HG03159 (cell line): ENCODE measurements at regions not wholly inside any gene's neighbourhood (a gene's known extent, or its start where the extent isn't known, plus 50 kb on each side); places are given as distances from the start of the nearest gene placed in this dataset.

Experiments used
- ATAC-seq: cut with Tn5 transposase; IDR thresholded peaks from one replicate; pipeline ENCODE4 v1.9.1; 2021; ENCODE audit warnings: mild to moderate bottlenecking, moderate library complexity; ENCODE audit not compliant: unreplicated experiment

- no peak for ATAC-seq
Measured at GRCh38 chr18:26745288-26746181, 120.0 kb downstream of the AQP4 start.

GRCh38 chr18:26741758-26742157 is 123.7 kb downstream of the AQP4 start:
- no peak for ATAC-seq

GRCh38 chr18:26741048-26741447 is 124.5 kb downstream of the AQP4 start:
- no peak for ATAC-seq

GRCh38 chr18:26740396-26740795 is 125.1 kb downstream of the AQP4 start:
- ATAC-seq = no peak

- no peak for ATAC-seq
Measured at GRCh38 chr18:26738706-26739105, 126.8 kb downstream of the AQP4 start.

GRCh38 chr18:26736301-26736700 is 129.2 kb downstream of the AQP4 start:
- no peak for ATAC-seq

GRCh38 chr18:26734760-26735159 is 130.7 kb downstream of the AQP4 start:
- ATAC-seq = no peak

GRCh38 chr18:26729449-26729848 is 136.1 kb downstream of the AQP4 start:
- ATAC-seq = no peak

GRCh38 chr18:26729008-26729407 is 136.5 kb downstream of the AQP4 start:
- no peak for ATAC-seq

GRCh38 chr18:26723981-26724380 is 141.5 kb downstream of the AQP4 start:
- ATAC-seq = no peak

GRCh38 chr18:26722565-26722931 is 143.0 kb downstream of the AQP4 start:
- no peak for ATAC-seq

- no peak for ATAC-seq
Measured at GRCh38 chr18:26721854-26722564, 143.5 kb downstream of the AQP4 start.

- ATAC-seq = no peak
Measured at GRCh38 chr18:26719896-26720295, 145.6 kb downstream of the AQP4 start.

GRCh38 chr18:26717123-26717719 is 148.3 kb downstream of the AQP4 start:
- no peak for ATAC-seq

GRCh38 chr18:26714739-26715138 is 150.8 kb downstream of the AQP4 start:
- ATAC-seq = no peak

GRCh38 chr18:26711756-26712155 is 153.8 kb downstream of the AQP4 start:
- no peak for ATAC-seq

- ATAC-seq = peak; percentile 83
Measured at GRCh38 chr18:26710470-26711096, 154.9 kb downstream of the AQP4 start.

GRCh38 chr18:26709897-26710296 is 155.6 kb downstream of the AQP4 start:
- ATAC-seq = no peak

GRCh38 chr18:26708806-26709716 is 156.4 kb downstream of the AQP4 start:
- no peak for ATAC-seq

- no peak for ATAC-seq
Measured at GRCh38 chr18:26706911-26707351, 158.6 kb downstream of the AQP4 start.
